Sigmoid colon (tissue), 3 donors: ENCODE measurements at regions not wholly inside any gene's neighbourhood (a gene's known extent, or its start where the extent isn't known, plus 50 kb on each side); places are given as distances from the start of the nearest gene placed in this dataset.

Experiments
- CTCF ChIP-seq, 4 experiments: fragments of 450-650 bp in 3 of 4; fragments of 200-600 bp in 1 of 4; IDR thresholded peaks; one replicate each; pipeline ENCODE4 v1.5.1; 2016 to 2019; ENCODE audit warnings: antibody characterized with exemption in 4 of 4, mild to moderate bottlenecking in 3 of 4, moderate library complexity in 2 of 4
- POLR2A ChIP-seq, 2 donors: fragments of 450-650 bp; IDR thresholded peaks; one replicate each; pipeline ENCODE4 v1.6.1; 2016; ENCODE audit warnings: antibody characterized with exemption in 2 of 2, mild to moderate bottlenecking in 2 of 2, moderate library complexity in 2 of 2

- TF ChIP-seq CTCF (IDR thresholded peaks at IDR 0.05), result no peak
- TF ChIP-seq POLR2A (IDR thresholded peaks at IDR 0.05), result no peak
Observed at GRCh38 chr1:30518696-30519095, 204.7 kb downstream of the MATN1 start.
